K562 (cell line): ENCODE measurements at regions not wholly inside any gene's neighbourhood (a gene's known extent, or its start where the extent isn't known, plus 50 kb on each side); places are given as distances from the start of the nearest gene placed in this dataset.

Source experiments
- ATAC-seq: fragments of 200-7000 bp; cut with Tn5 transposase; 3 replicates; pipeline ENCODE4 v1.9.1; 2020; ENCODE audit warnings: moderate library complexity
- BruUV-seq: library from RNA; stranded (reverse); fragments of 400-500 nt; replicated peaks from 2 replicates; lab custom pipeline; 2021; lab: Mats Ljungman, UMichigan
- CTCF ChIA-PET: fragments of 300-600 bp; formaldehyde crosslinking; extraction: SDS; loops from one replicate; lab custom pipeline; 2021; ENCODE audit warnings: low intra/inter-chr PET ratio; lab: Yijun Ruan, JAX
- POLR2A ChIA-PET: fragments of 300-600, 350-650 bp; sonication (Branson Sonifier 250); formaldehyde crosslinking; extraction: SDS; loops from one replicate; lab custom pipeline; 2021; ENCODE audit warnings: antibody characterized with exemption, inconsistent platforms; lab: Yijun Ruan, JAX
- DNase-seq, 4 experiments: peaks; one replicate each; pipeline versions ENCODE4 v3.0.0 to v3.0.0-alpha.2; 2011 to 2018; ENCODE audit warnings: low spot score in 3 of 4, mixed read lengths in 3 of 4; ENCODE audit errors: extremely low read depth in 1 of 4
- FAIRE-seq: peaks from 2 replicates; lab custom pipeline; 2011; peaks lifted over from hg19 to GRCh38; lab: Jason Lieb, UNC
- H2AFZ ChIP-seq: 2 replicates; pipeline ENCODE4 v1.6.0; 2011; ENCODE audit warnings: low read depth, low read length, control low read depth, inconsistent platforms
- H3K27ac ChIP-seq: fragments of 200-600 bp; 3 replicates; pipeline ENCODE4 v1.8.0; 2011; ENCODE audit warnings: low read depth, mild to moderate bottlenecking, control low read depth, inconsistent platforms, low read length, moderate library complexity, mixed read lengths; ENCODE audit errors: extremely low read depth
- H3K27me3 ChIP-seq, 2 experiments: fragments of 300-600 bp in 1 of 2; 2 replicates in 1 of 2; 3 replicates in 1 of 2; pipeline versions ENCODE4 v1.6.0 to v1.8.0; 2011; ENCODE audit warnings: inconsistent platforms in 2 of 2, low read length in 2 of 2, mild to moderate bottlenecking in 1 of 2, mixed read lengths in 1 of 2, moderate library complexity in 1 of 2; ENCODE audit not compliant: control insufficient read depth in 2 of 2, insufficient read depth in 2 of 2
- H3K36me3 ChIP-seq: fragments of 300-600 bp; 3 replicates; pipeline ENCODE4 v1.8.0; 2011; ENCODE audit warnings: mild to moderate bottlenecking, low read length, inconsistent platforms; ENCODE audit not compliant: control insufficient read depth, insufficient read depth
- H3K4me1 ChIP-seq, 2 experiments: fragments of 200-600 bp in 1 of 2; replicated peaks in 1 of 2; 2 replicates in 1 of 2; 3 replicates in 1 of 2; pipeline versions ENCODE4 v1.5.1 to v1.8.0; 2011; ENCODE audit warnings: inconsistent platforms in 2 of 2, low read length in 2 of 2, mild to moderate bottlenecking in 1 of 2, mixed read lengths in 1 of 2, moderate library complexity in 1 of 2; ENCODE audit not compliant: control insufficient read depth in 2 of 2, insufficient read depth in 2 of 2
- H3K4me2 ChIP-seq: 2 replicates; pipeline ENCODE4 v1.6.1; 2011; ENCODE audit warnings: low read length, control low read depth, inconsistent platforms, mixed read lengths; ENCODE audit not compliant: insufficient read depth
- H3K4me3 ChIP-seq: fragments of 200-600 bp; sonication (generic), shearing (Covaris generic); 2 replicates; pipeline ENCODE4 v1.5.1; 2016; ENCODE audit warnings: control low read depth, inconsistent platforms
- H3K79me2 ChIP-seq: fragments of 200-600 bp; 3 replicates; pipeline ENCODE4 v1.8.0; 2011; ENCODE audit warnings: low read length, inconsistent platforms; ENCODE audit not compliant: control insufficient read depth, insufficient read depth
- H3K9ac ChIP-seq, 2 experiments: 2 replicates each; pipeline versions ENCODE4 v1.6.0 to v1.6.1; 2011; ENCODE audit warnings: low read depth in 2 of 2, low read length in 2 of 2, control low read depth in 1 of 2, inconsistent platforms in 1 of 2, mild to moderate bottlenecking in 1 of 2, mixed read lengths in 1 of 2; ENCODE audit not compliant: insufficient read depth in 1 of 2
- H3K9me1 ChIP-seq: one replicate; pipeline ENCODE4 v1.6.0; 2011; ENCODE audit warnings: inconsistent platforms, mild to moderate bottlenecking, low read length, moderate library complexity; ENCODE audit not compliant: control insufficient read depth, insufficient read depth
- H3K9me3 ChIP-seq: replicated peaks from 2 replicates; pipeline ENCODE4 v1.5.1; 2011; ENCODE audit warnings: low read depth, low read length, inconsistent platforms; ENCODE audit not compliant: control insufficient read depth, insufficient read depth
- H4K20me1 ChIP-seq: replicated peaks from 2 replicates; pipeline ENCODE4 v1.6.1; 2011; ENCODE audit warnings: low read length, inconsistent platforms, mixed read lengths; ENCODE audit not compliant: control insufficient read depth, insufficient read depth
- BHLHE40 ChIP-seq: IDR thresholded peaks from 2 replicates; pipeline ENCODE4 v1.6.1; 2011; ENCODE audit warnings: low read length, improper control_type of control experiment
- CBFA2T3 ChIP-seq: fragments of 450-650 bp; IDR thresholded peaks from 2 replicates; pipeline ENCODE4 v1.6.1; 2017
- ELF1 ChIP-seq: fragments of 200-800 bp; sonication (Bioruptor generic); IDR thresholded peaks from 2 replicates; pipeline ENCODE4 v1.6.1; 2016; ENCODE audit warnings: missing genetic modification characterization, missing compliant biosample characterization
- HNRNPLL ChIP-seq: fragments of 200-400 bp; formaldehyde crosslinking; IDR thresholded peaks from 2 replicates; pipeline ENCODE4 v1.6.1; 2017; ENCODE audit warnings: low read length, low read depth, mild to moderate bottlenecking; ENCODE audit not compliant: poor library complexity, severe bottlenecking
- KLF16 ChIP-seq: IDR thresholded peaks from 2 replicates; pipeline ENCODE4 v1.6.1; 2016; ENCODE audit warnings: antibody characterized with exemption
- PHB ChIP-seq: fragments of 250-450 bp; sonication (Bioruptor Pico); IDR thresholded peaks from 2 replicates; pipeline ENCODE4 v1.5.0; 2021
- PHB2 ChIP-seq: fragments of 450-650 bp; IDR thresholded peaks from 2 replicates; pipeline ENCODE4 v1.6.1; 2017; ENCODE audit warnings: low read depth
- RBM34 ChIP-seq: fragments of 200-400 bp; formaldehyde crosslinking; IDR thresholded peaks from 2 replicates; pipeline ENCODE4 v1.6.1; 2018; ENCODE audit warnings: low read length, borderline replicate concordance; ENCODE audit not compliant: insufficient read depth
- ZKSCAN3 ChIP-seq: fragments of 250-450 bp; sonication (Bioruptor Pico); IDR thresholded peaks from 2 replicates; pipeline ENCODE4 v1.4.0; 2020
- ZNF212 ChIP-seq: fragments of 450-650 bp; formaldehyde crosslinking; IDR thresholded peaks from 2 replicates; pipeline ENCODE4 v1.4.0; 2020; ENCODE audit warnings: mild to moderate bottlenecking
- ZNF217 ChIP-seq: sonication (generic); formaldehyde crosslinking; IDR thresholded peaks from 2 replicates; pipeline ENCODE4 v1.8.0; 2022; ENCODE audit warnings: mild to moderate bottlenecking, missing genetic modification reagents
- ZNF583 ChIP-seq: fragments of 250-450 bp; sonication (Bioruptor Pico); IDR thresholded peaks from 2 replicates; pipeline ENCODE4 v1.4.0; 2020
- WGBS: fragments of 100-300 bp; shearing (Covaris generic); methylation state at CpG from one replicate; pipeline ENCODE4 v1.1.6; 2016; ENCODE audit warnings: low coverage, mixed read lengths; ENCODE audit not compliant: insufficient coverage; ENCODE audit errors: missing lambda C conversion rate; 5-methylcytosine and 5-hydroxymethylcytosine counted together
- in situ Hi-C: fragments of 300-500 bp; cut with MboI; formaldehyde crosslinking; loops from 4 replicates; pipeline ENCODE4 v1.15.0; 2018; ENCODE audit warnings: inconsistent platforms, mixed read lengths
- intact Hi-C: fragments of 100-400 bp; cut with micrococcal nuclease; formaldehyde crosslinking; loops from 2 replicates; pipeline ENCODE4 v1.14.2; 2022
- TF ChIP-seq, protein P1 (sequence below): fragments of 250-450 bp; sonication (Bioruptor Pico); IDR thresholded peaks from 2 replicates; pipeline ENCODE4 v1.8.0; 2022; ENCODE audit warnings: inconsistent platforms, mild to moderate bottlenecking, moderate library complexity, borderline replicate concordance
- TF ChIP-seq, protein P2 (sequence below), 3 experiments: IDR thresholded peaks in 2 of 3; conservative IDR thresholded peaks in 1 of 3; 2 replicates each; pipeline ENCODE4 v1.5.1; 2011 to 2012; ENCODE audit warnings: low read length in 3 of 3, mild to moderate bottlenecking in 3 of 3, control low read depth in 2 of 3, improper control_type of control experiment in 1 of 3, inconsistent platforms in 1 of 3, low read depth in 1 of 3, mixed read lengths in 1 of 3, moderate library complexity in 1 of 3; ENCODE audit not compliant: insufficient read depth in 2 of 3
- TF ChIP-seq, protein P3 (sequence below): fragments of 250-450 bp; sonication (Bioruptor Pico); IDR thresholded peaks from 2 replicates; pipeline ENCODE4 v1.4.0; 2020; ENCODE audit warnings: mild to moderate bottlenecking
- TF ChIP-seq, protein P4 (sequence below), 2 experiments: IDR thresholded peaks; 2 replicates each; pipeline ENCODE4 v1.6.1; 2011; ENCODE audit warnings: borderline replicate concordance in 1 of 2, control low read depth in 1 of 2, low read depth in 1 of 2, low read length in 1 of 2, mild to moderate bottlenecking in 1 of 2, mixed read lengths in 1 of 2, moderate library complexity in 1 of 2; ENCODE audit not compliant: insufficient read depth in 1 of 2, insufficient read length in 1 of 2, poor library complexity in 1 of 2, severe bottlenecking in 1 of 2; ENCODE audit errors: extremely low read depth in 1 of 2

DNA sequence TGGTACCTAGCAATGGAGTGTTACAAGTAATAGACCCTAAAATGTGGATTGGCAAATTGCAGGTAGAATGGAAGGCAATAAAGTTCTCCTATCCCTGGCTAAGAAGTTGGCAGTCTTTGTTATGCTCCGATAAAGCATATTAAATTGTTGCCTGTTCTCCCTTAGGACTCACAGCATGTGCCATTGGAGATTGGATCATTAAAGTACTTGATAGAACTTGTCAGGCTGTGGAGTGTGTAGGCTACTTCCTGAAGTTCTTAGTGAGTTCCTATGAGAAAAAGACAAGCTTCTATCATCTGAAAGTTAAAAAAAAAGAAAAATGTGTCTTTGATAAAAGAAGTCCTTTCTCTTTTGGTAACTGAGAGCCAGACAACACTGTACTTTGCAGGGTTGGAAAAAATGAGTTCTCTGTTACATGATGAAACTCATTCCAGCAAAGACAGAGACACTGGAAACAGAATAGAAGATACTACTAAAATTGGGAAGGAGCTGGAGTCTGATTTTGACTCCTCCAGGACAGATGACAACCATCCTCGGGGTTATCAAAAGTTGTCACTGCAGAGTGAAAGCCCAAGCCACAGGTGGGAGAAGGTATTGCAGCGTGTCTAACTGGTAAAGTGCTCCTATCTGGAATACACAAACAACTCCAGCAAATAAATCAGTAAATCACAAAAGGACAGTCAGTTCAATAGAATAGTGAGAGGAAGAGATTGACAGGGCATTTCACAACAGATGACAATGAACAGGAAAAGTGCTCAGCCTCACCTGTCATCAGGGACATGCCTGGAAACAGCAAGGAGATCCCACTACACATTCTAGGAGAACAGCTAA lies 87.5 kb upstream of the WDR26 start:
- BruUV-seq = no TSS peak
- Histone ChIP-seq H3K9me3 (0 out of 2 replicates have a peak, but pooled peaks cover 2% of the 10 kb centered on the region), H3K4me1 (no peaks in the 10 kb centered on the region; a peak in 2 of 5 replicates), H3K79me2 (no peaks in the 10 kb centered on the region), H3K27me3 (peaks cover 8 to 30% of the 10 kb centered on the region in 2 experiments; a peak in 4 of 5 replicates), H2AFZ (no peak overlapping the region), H3K36me3 (no peaks in the 10 kb centered on the region), H3K9ac (no peak overlapping the region), H3K4me2 (no peak overlapping the region), H3K27ac (no peak overlapping the region), H4K20me1 (no peaks in the 10 kb centered on the region), H3K4me3 (no peak overlapping the region), H3K9me1 (no peaks in the 10 kb centered on the region)
- intact Hi-C loops (no loop called here), in situ Hi-C loops (no loop called here)
- no peak for FAIRE-seq
- WGBS = 2% methylated on average over 3 of the region's 3 CpGs
- ATAC-seq = peak; percentile 61
- ChIA-PET CTCF (interaction anchor here (0.6 kb wide), 1 partner anchor 20 kb away, joined by 3 read pairs; no protein-coding TSS in a partner anchor), POLR2A (interaction anchor here (0.5 to 0.8 kb wide), 3 partner anchors 13 to 1088 kb away, joined by 3 to 4 read pairs (median 4); no protein-coding TSS in a partner anchor)
- DNase-seq = no peak
- TF ChIP-seq ZNF217 (CRISPR knock-in tag) (no peak), ZNF212 (CRISPR knock-in tag) (no peak), PHB2 (no peak), PHB (CRISPR knock-in tag) (no peak), ZNF583 (no peak), CBFA2T3 (peak; percentile 36; the same call in 1 of the 2 replicates), ELF1 (no peak), RBM34 (no peak), HNRNPLL (no peak), ZKSCAN3 (CRISPR knock-in tag) (no peak), KLF16 (no peak), BHLHE40 (no peak)
- TF ChIP-seq, protein P1, sequence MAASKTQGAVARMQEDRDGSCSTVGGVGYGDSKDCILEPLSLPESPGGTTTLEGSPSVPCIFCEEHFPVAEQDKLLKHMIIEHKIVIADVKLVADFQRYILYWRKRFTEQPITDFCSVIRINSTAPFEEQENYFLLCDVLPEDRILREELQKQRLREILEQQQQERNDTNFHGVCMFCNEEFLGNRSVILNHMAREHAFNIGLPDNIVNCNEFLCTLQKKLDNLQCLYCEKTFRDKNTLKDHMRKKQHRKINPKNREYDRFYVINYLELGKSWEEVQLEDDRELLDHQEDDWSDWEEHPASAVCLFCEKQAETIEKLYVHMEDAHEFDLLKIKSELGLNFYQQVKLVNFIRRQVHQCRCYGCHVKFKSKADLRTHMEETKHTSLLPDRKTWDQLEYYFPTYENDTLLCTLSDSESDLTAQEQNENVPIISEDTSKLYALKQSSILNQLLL (CRISPR knock-in tag) = no peak
- TF ChIP-seq, protein P2, sequence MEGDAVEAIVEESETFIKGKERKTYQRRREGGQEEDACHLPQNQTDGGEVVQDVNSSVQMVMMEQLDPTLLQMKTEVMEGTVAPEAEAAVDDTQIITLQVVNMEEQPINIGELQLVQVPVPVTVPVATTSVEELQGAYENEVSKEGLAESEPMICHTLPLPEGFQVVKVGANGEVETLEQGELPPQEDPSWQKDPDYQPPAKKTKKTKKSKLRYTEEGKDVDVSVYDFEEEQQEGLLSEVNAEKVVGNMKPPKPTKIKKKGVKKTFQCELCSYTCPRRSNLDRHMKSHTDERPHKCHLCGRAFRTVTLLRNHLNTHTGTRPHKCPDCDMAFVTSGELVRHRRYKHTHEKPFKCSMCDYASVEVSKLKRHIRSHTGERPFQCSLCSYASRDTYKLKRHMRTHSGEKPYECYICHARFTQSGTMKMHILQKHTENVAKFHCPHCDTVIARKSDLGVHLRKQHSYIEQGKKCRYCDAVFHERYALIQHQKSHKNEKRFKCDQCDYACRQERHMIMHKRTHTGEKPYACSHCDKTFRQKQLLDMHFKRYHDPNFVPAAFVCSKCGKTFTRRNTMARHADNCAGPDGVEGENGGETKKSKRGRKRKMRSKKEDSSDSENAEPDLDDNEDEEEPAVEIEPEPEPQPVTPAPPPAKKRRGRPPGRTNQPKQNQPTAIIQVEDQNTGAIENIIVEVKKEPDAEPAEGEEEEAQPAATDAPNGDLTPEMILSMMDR (IDR thresholded peaks at IDR 0.05 in 2 of 3, conservative IDR thresholded peaks at IDR 0.05 in 1 of 3; ENCODE audit: insufficient read depth in 2 of 3, low read depth in 1 of 3, low read length in 3 of 3) = 0 out of 6 replicates have a peak, but pooled peaks of 1 of the 3 experiments have one; percentile 14
- TF ChIP-seq, protein P3, sequence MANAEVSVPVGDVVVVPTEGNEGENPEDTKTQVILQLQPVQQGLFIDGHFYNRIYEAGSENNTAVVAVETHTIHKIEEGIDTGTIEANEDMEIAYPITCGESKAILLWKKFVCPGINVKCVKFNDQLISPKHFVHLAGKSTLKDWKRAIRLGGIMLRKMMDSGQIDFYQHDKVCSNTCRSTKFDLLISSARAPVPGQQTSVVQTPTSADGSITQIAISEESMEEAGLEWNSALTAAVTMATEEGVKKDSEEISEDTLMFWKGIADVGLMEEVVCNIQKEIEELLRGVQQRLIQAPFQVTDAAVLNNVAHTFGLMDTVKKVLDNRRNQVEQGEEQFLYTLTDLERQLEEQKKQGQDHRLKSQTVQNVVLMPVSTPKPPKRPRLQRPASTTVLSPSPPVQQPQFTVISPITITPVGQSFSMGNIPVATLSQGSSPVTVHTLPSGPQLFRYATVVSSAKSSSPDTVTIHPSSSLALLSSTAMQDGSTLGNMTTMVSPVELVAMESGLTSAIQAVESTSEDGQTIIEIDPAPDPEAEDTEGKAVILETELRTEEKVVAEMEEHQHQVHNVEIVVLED (CRISPR knock-in tag) = no peak
- TF ChIP-seq, protein P4, sequence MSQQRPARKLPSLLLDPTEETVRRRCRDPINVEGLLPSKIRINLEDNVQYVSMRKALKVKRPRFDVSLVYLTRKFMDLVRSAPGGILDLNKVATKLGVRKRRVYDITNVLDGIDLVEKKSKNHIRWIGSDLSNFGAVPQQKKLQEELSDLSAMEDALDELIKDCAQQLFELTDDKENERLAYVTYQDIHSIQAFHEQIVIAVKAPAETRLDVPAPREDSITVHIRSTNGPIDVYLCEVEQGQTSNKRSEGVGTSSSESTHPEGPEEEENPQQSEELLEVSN (IDR thresholded peaks at IDR 0.05; ENCODE audit: borderline replicate concordance in 1 of 2, extremely low read depth in 1 of 2, insufficient read depth in 1 of 2, insufficient read length in 1 of 2, low read depth in 1 of 2, low read length in 1 of 2, poor library complexity in 1 of 2, severe bottlenecking in 1 of 2) = no peak
